ENCODE measurements at regions not wholly inside any gene's neighbourhood (a gene's known extent, or its start where the extent isn't known, plus 50 kb on each side); places are given as distances from the start of the nearest gene placed in this dataset.

DNA sequence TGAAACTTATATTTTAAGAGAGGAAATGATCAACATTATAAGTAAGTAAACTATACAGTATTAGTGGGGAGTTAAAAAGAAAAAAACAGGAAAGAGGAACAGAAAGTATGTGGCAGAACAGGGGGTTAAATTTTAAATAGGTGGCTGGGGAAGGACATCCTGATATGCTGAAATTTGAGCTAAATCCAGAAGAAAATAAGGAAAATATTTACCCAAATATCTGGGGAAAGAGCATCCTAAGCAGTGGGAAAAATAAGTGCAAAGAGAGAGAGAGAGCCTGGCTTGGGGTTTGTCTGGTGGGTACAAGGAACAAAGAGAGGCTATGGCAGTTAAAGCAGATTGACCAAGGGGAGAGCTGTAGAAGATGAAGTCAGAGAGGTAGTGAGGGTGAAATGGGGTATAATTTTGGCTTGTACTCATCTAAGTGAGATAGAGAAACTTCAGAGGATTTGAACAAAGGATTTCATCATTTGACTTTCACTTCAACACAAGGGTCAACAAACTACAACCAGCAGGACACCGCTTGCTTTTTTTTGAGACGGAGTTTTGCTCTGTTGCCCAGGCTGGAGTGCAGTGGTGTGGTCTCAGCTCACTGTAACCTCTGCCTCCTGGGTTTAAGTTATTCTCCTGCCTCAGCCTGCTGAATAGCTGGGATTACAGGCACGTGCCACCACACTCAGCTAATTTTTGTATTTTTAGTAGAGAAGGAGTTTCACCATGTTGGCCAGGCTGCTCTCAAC is 328.4 kb upstream of the CNR1 start (continued):
- TF ChIP-seq ZNF114 (CRISPR knock-in tag; IDR thresholded peaks at IDR 0.05) (no peak), STAT1 (IDR thresholded peaks at IDR 0.05; ENCODE audit: unreplicated experiment) (no peak), JUNB (IDR thresholded peaks at IDR 0.05; ENCODE audit: unreplicated experiment) (no peak)

DNA sequence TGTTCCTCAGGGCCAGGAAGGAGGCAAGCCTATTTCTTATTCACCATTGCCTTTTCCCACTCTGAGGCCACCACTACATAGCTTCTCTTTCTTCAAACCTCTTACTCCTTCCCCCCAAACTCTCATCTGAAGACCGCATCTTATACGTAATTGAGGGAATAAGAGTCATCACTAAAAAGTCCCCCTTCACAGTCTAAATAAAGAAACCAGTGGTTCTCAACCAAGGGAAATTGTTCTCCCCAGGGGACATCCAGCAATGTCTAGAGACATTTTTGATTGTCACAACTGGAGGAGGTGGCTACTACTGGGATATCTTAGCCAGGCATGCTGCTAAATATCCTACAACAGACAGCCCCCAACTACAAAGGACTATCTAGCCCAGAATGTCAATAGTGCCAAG is 327.6 kb upstream of the CNR1 start:
- Histone ChIP-seq H4K20me1 (replicated peaks; ENCODE audit: insufficient read depth) (no peaks in the 10 kb centered on the region), H3K4me3 (no peak overlapping the region), H2AFZ (no peak overlapping the region), H3K79me2 (replicated peaks; ENCODE audit: insufficient read depth) (no peaks in the 10 kb centered on the region), H3K27ac (ENCODE audit: low read depth) (no peak overlapping the region), H3K36me3 (ENCODE audit: insufficient read depth) (no peaks in the 10 kb centered on the region), H3K4me1 (ENCODE audit: insufficient read depth) (no peaks in the 10 kb centered on the region), H3K27me3 (ENCODE audit: insufficient read depth) (no peaks in the 10 kb centered on the region), H3F3A (replicated peaks; ENCODE audit: low read depth) (no peaks in the 10 kb centered on the region), H3K4me2 (no peak overlapping the region), H3K9me2 (ENCODE audit: insufficient read depth) (no peaks in the 10 kb centered on the region)
- DNase-seq (ENCODE audit: low spot score) (no peak), ATAC-seq (no peak)
- H3K4me3 Mint-ChIP-seq: no peak overlapping the region
- peaks cover 3% of the 10 kb centered on the region; the same call in 1 of the 3 replicates for H3K4me1 Mint-ChIP-seq
- no peak overlapping the region for H3K27ac Mint-ChIP-seq
- H3K9me3 Mint-ChIP-seq: peaks cover 4% of the 10 kb centered on the region; the same call in 1 of the 3 replicates
- H3K36me3 Mint-ChIP-seq (ENCODE audit: low read depth): 0 out of 3 replicates have a peak, but pooled peaks cover 4% of the 10 kb centered on the region
- no peaks in the 10 kb centered on the region for H3K27me3 Mint-ChIP-seq (ENCODE audit: insufficient read depth, low read depth, poor library complexity)
- TF ChIP-seq, protein P1, sequence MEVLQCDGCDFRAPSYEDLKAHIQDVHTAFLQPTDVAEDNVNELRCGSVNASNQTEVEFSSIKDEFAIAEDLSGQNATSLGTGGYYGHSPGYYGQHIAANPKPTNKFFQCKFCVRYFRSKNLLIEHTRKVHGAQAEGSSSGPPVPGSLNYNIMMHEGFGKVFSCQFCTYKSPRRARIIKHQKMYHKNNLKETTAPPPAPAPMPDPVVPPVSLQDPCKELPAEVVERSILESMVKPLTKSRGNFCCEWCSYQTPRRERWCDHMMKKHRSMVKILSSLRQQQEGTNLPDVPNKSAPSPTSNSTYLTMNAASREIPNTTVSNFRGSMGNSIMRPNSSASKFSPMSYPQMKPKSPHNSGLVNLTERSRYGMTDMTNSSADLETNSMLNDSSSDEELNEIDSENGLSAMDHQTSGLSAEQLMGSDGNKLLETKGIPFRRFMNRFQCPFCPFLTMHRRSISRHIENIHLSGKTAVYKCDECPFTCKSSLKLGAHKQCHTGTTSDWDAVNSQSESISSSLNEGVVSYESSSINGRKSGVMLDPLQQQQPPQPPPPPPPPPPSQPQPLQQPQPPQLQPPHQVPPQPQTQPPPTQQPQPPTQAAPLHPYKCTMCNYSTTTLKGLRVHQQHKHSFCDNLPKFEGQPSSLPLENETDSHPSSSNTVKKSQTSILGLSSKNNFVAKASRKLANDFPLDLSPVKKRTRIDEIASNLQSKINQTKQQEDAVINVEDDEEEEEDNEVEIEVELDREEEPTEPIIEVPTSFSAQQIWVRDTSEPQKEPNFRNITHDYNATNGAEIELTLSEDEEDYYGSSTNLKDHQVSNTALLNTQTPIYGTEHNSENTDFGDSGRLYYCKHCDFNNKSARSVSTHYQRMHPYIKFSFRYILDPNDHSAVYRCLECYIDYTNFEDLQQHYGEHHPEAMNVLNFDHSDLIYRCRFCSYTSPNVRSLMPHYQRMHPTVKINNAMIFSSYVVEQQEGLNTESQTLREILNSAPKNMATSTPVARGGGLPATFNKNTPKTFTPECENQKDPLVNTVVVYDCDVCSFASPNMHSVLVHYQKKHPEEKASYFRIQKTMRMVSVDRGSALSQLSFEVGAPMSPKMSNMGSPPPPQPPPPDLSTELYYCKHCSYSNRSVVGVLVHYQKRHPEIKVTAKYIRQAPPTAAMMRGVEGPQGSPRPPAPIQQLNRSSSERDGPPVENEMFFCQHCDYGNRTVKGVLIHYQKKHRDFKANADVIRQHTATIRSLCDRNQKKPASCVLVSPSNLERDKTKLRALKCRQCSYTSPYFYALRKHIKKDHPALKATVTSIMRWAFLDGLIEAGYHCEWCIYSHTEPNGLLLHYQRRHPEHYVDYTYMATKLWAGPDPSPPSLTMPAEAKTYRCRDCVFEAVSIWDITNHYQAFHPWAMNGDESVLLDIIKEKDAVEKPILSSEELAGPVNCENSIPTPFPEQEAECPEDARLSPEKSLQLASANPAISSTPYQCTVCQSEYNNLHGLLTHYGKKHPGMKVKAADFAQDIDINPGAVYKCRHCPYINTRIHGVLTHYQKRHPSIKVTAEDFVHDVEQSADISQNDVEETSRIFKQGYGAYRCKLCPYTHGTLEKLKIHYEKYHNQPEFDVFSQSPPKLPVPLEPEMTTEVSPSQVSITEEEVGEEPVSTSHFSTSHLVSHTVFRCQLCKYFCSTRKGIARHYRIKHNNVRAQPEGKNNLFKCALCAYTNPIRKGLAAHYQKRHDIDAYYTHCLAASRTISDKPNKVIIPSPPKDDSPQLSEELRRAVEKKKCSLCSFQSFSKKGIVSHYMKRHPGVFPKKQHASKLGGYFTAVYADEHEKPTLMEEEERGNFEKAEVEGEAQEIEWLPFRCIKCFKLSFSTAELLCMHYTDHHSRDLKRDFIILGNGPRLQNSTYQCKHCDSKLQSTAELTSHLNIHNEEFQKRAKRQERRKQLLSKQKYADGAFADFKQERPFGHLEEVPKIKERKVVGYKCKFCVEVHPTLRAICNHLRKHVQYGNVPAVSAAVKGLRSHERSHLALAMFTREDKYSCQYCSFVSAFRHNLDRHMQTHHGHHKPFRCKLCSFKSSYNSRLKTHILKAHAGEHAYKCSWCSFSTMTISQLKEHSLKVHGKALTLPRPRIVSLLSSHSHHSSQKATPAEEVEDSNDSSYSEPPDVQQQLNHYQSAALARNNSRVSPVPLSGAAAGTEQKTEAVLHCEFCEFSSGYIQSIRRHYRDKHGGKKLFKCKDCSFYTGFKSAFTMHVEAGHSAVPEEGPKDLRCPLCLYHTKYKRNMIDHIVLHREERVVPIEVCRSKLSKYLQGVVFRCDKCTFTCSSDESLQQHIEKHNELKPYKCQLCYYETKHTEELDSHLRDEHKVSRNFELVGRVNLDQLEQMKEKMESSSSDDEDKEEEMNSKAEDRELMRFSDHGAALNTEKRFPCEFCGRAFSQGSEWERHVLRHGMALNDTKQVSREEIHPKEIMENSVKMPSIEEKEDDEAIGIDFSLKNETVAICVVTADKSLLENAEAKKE (CRISPR knock-in tag; IDR thresholded peaks at IDR 0.05): no peak
- TF ChIP-seq EZH2 (IDR thresholded peaks at IDR 0.05; ENCODE audit: low read depth, unreplicated experiment) (no peak), EZH2phosphoT487 (IDR thresholded peaks at IDR 0.05; ENCODE audit: unreplicated experiment) (no peak), POLR2AphosphoS5 (IDR thresholded peaks at IDR 0.05; ENCODE audit: low read depth) (no peak), CREB1 (CRISPR knock-in tag; IDR thresholded peaks at IDR 0.05; ENCODE audit: low read depth) (no peak), ZNF114 (CRISPR knock-in tag; IDR thresholded peaks at IDR 0.05) (no peak), JUNB (IDR thresholded peaks at IDR 0.05; ENCODE audit: unreplicated experiment) (no peak), ZNF331 (CRISPR knock-in tag; IDR thresholded peaks at IDR 0.05; ENCODE audit: low read depth) (no peak), STAT1 (IDR thresholded peaks at IDR 0.05; ENCODE audit: unreplicated experiment) (no peak)
- TF ChIP-seq, protein P2, sequence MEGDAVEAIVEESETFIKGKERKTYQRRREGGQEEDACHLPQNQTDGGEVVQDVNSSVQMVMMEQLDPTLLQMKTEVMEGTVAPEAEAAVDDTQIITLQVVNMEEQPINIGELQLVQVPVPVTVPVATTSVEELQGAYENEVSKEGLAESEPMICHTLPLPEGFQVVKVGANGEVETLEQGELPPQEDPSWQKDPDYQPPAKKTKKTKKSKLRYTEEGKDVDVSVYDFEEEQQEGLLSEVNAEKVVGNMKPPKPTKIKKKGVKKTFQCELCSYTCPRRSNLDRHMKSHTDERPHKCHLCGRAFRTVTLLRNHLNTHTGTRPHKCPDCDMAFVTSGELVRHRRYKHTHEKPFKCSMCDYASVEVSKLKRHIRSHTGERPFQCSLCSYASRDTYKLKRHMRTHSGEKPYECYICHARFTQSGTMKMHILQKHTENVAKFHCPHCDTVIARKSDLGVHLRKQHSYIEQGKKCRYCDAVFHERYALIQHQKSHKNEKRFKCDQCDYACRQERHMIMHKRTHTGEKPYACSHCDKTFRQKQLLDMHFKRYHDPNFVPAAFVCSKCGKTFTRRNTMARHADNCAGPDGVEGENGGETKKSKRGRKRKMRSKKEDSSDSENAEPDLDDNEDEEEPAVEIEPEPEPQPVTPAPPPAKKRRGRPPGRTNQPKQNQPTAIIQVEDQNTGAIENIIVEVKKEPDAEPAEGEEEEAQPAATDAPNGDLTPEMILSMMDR (conservative IDR thresholded peaks at IDR 0.05; ENCODE audit: low read depth in 2 of 2): no peak
- TF ChIP-seq, protein P3, sequence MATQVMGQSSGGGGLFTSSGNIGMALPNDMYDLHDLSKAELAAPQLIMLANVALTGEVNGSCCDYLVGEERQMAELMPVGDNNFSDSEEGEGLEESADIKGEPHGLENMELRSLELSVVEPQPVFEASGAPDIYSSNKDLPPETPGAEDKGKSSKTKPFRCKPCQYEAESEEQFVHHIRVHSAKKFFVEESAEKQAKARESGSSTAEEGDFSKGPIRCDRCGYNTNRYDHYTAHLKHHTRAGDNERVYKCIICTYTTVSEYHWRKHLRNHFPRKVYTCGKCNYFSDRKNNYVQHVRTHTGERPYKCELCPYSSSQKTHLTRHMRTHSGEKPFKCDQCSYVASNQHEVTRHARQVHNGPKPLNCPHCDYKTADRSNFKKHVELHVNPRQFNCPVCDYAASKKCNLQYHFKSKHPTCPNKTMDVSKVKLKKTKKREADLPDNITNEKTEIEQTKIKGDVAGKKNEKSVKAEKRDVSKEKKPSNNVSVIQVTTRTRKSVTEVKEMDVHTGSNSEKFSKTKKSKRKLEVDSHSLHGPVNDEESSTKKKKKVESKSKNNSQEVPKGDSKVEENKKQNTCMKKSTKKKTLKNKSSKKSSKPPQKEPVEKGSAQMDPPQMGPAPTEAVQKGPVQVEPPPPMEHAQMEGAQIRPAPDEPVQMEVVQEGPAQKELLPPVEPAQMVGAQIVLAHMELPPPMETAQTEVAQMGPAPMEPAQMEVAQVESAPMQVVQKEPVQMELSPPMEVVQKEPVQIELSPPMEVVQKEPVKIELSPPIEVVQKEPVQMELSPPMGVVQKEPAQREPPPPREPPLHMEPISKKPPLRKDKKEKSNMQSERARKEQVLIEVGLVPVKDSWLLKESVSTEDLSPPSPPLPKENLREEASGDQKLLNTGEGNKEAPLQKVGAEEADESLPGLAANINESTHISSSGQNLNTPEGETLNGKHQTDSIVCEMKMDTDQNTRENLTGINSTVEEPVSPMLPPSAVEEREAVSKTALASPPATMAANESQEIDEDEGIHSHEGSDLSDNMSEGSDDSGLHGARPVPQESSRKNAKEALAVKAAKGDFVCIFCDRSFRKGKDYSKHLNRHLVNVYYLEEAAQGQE (IDR thresholded peaks at IDR 0.05; ENCODE audit: unreplicated experiment): no peak
- TF ChIP-seq, protein P4, sequence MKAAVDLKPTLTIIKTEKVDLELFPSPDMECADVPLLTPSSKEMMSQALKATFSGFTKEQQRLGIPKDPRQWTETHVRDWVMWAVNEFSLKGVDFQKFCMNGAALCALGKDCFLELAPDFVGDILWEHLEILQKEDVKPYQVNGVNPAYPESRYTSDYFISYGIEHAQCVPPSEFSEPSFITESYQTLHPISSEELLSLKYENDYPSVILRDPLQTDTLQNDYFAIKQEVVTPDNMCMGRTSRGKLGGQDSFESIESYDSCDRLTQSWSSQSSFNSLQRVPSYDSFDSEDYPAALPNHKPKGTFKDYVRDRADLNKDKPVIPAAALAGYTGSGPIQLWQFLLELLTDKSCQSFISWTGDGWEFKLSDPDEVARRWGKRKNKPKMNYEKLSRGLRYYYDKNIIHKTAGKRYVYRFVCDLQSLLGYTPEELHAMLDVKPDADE (IDR thresholded peaks at IDR 0.05): no peak
